ENCODE measurements at regions not wholly inside any gene's neighbourhood (a gene's known extent, or its start where the extent isn't known, plus 50 kb on each side); places are given as distances from the start of the nearest gene placed in this dataset.

GRCh38 chr14:21882226-21882625 lies 208.6 kb upstream of the OR4E1 start:
- TF ChIP-seq, protein P1, sequence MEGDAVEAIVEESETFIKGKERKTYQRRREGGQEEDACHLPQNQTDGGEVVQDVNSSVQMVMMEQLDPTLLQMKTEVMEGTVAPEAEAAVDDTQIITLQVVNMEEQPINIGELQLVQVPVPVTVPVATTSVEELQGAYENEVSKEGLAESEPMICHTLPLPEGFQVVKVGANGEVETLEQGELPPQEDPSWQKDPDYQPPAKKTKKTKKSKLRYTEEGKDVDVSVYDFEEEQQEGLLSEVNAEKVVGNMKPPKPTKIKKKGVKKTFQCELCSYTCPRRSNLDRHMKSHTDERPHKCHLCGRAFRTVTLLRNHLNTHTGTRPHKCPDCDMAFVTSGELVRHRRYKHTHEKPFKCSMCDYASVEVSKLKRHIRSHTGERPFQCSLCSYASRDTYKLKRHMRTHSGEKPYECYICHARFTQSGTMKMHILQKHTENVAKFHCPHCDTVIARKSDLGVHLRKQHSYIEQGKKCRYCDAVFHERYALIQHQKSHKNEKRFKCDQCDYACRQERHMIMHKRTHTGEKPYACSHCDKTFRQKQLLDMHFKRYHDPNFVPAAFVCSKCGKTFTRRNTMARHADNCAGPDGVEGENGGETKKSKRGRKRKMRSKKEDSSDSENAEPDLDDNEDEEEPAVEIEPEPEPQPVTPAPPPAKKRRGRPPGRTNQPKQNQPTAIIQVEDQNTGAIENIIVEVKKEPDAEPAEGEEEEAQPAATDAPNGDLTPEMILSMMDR (IDR thresholded peaks at IDR 0.05; ENCODE audit: insufficient read depth, low read length) = no peak
- TF ChIP-seq REST (IDR thresholded peaks at IDR 0.05; ENCODE audit: insufficient replicate concordance, low read depth) = no peak
- TF ChIP-seq SPI1 (IDR thresholded peaks at IDR 0.05; ENCODE audit: borderline replicate concordance, low read depth) = no peak
- no peak for TF ChIP-seq POLR2AphosphoS5 (IDR thresholded peaks at IDR 0.05; ENCODE audit: low read depth)
